Uterus (tissue), 2 donors: ENCODE measurements at regions not wholly inside any gene's neighbourhood (a gene's known extent, or its start where the extent isn't known, plus 50 kb on each side); places are given as distances from the start of the nearest gene placed in this dataset.

Experiments used
- POLR2A ChIP-seq, 2 donors: fragments of 450-650 bp; IDR thresholded peaks; one replicate each; pipeline ENCODE4 v1.6.1; 2016; ENCODE audit warnings: antibody characterized with exemption in 2 of 2, mild to moderate bottlenecking in 1 of 2, moderate library complexity in 1 of 2
- TF ChIP-seq, protein P1 (sequence below), 4 experiments: fragments of 200-600 bp in 2 of 4; fragments of 450-650 bp in 2 of 4; sonication (generic) in 2 of 4; IDR thresholded peaks; one replicate each; pipeline ENCODE4 v1.5.1; 2016 to 2019; ENCODE audit warnings: antibody characterized with exemption in 4 of 4, mild to moderate bottlenecking in 2 of 4, moderate library complexity in 1 of 4

DNA sequence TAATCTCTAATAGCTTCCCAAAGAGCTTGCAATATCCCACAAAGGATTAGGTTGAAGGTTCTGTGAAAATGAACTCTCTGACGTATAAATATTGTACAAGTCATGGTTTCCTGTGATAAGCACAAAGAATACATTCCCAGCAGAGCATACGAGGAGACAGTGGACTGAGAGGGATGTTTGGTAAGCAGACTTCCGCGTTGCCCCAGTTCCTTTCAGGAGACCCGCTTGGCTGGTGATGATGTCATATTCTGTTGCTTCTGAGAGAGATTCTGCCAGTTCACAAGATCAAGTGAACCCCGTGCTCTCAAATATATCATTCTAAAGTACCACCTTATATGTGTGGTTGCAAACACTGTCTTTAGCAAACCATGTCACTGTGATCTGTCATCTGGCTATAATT, 323.9 kb upstream of the CASK start:
- no peak for TF ChIP-seq POLR2A (IDR thresholded peaks at IDR 0.05)
- TF ChIP-seq, protein P1, sequence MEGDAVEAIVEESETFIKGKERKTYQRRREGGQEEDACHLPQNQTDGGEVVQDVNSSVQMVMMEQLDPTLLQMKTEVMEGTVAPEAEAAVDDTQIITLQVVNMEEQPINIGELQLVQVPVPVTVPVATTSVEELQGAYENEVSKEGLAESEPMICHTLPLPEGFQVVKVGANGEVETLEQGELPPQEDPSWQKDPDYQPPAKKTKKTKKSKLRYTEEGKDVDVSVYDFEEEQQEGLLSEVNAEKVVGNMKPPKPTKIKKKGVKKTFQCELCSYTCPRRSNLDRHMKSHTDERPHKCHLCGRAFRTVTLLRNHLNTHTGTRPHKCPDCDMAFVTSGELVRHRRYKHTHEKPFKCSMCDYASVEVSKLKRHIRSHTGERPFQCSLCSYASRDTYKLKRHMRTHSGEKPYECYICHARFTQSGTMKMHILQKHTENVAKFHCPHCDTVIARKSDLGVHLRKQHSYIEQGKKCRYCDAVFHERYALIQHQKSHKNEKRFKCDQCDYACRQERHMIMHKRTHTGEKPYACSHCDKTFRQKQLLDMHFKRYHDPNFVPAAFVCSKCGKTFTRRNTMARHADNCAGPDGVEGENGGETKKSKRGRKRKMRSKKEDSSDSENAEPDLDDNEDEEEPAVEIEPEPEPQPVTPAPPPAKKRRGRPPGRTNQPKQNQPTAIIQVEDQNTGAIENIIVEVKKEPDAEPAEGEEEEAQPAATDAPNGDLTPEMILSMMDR (IDR thresholded peaks at IDR 0.05), result no peak
